HG03460 (cell line): ENCODE measurements at regions not wholly inside any gene's neighbourhood (a gene's known extent, or its start where the extent isn't known, plus 50 kb on each side); places are given as distances from the start of the nearest gene placed in this dataset.
"Not testable (repeated sequence)": the region's sequence is repeated elsewhere in the genome, so short reads cannot be mapped to it uniquely, and the experiment has no call there.

Experiments used
- ATAC-seq: cut with Tn5 transposase; IDR thresholded peaks from one replicate; pipeline ENCODE4 v1.9.1; 2021; ENCODE audit not compliant: unreplicated experiment

DNA sequence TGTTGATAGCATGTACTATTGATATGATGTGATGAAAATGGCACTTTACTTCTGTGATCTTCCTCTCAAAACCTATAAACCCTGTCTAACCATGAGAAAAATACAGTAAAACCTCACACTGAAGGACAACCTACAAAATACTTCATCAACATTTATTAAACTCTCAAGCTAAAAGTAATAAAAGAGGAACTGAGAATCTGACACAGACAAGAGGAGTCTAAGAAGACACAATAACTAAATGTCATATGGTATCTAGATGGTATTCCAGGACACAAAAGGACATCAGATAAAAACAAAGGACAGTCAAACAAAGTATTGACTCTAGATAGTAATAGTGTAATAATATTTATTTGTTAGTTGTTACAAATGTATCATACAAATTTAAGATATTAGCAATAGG, 655.3 kb downstream of the SH3BGRL start:
- no peak for ATAC-seq

DNA sequence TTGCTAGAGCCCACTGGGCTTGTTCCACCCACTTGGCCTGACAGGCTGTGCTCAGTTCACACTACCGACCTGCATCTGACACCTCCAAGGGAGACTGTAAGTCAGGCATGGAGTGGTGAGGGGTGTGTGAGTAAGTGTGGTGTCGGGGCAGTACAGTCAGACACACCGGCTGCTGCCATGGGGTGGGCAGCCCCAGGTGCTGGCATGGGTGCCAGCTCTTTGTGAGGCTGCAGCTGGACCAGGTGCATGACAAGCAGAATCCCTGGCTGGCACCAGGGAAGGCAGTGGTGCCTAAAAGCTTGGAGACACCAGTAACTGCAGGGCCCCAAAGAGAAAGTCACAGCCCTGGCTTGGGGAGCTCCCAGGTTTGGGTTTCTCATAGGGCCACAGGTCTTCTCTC, 665.0 kb downstream of the SH3BGRL start:
- no peak for ATAC-seq

DNA sequence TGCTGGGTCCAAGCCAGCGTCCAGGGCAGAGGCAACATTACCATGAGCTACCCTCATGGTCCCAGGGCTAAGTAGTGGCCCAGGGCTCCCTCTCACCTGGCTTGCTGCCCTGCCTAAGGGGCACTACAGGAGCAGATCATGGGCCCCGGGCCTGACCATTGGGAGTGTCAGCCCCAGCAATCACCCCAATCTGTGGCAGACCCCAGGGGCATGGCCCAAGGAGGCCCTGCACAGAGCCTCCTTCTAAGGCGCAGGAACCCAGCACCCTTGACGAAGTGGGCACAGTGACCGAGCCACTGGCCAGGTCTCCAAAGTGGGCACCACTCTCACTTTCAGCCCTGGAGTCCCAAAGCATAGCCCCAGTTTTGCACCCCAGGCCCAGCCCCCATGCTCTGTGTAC, 667.1 kb downstream of the SH3BGRL start:
- no peak for ATAC-seq

DNA sequence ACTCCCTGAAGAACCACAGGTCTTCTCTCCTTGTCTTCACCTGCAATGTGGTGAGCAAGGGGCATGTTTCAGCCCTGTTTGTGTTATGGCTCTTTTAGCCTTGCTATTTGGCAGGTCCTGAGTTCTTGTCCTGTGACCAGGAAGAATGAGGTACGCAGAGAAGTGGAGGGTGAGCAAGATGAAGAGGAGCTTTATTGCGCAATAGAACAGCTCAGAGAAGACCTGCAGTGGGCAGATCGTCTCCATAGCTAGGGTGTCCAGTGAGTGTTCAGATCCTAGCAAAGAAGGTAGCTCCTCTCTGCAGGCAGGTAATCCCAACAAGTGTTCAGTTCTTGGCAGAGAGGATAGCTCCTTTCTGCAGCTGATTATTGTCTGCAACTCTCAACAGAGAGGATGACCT, 672.9 kb downstream of the SH3BGRL start:
- ATAC-seq = no peak

DNA sequence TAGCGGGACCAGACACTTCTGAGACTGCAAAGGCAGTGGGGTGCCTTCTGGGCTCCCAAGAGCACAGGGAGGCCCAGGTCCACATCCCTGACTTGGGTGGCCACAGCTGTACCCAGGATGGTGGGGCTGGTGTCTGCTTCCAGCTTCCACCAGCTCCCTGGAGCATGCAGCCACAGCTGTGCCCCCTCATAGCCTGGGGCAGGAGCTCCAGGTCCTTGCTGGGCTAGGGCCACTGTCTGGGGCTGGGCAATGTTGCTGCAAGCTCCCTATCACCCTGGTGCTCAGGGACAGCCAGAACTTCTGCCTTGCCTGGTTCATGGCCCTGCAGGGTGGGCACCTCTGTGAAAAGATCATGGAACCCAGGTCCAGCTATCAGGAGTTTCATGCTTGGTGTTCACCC, 673.9 kb downstream of the SH3BGRL start:
- no peak for ATAC-seq

DNA sequence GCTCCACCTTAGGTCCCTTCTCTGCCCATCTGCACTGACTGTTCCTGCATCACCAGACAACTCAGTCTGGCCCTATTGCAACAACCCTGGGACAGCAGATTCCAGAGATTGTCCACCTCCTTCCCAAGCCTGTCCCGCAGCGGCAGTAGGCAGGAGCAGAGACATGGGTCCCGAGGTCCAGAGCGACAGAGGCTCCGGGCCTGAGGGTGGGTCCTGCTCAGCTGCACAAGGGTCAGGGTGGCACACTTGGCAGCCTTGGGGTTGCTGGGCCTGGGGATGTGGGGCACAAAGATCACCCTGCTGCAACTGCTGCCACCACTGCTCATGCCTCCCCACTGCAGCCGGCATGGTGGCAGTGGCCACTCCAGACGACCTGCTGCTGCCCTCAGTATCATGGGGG, 674.5 kb downstream of the SH3BGRL start:
- no peak for ATAC-seq

DNA sequence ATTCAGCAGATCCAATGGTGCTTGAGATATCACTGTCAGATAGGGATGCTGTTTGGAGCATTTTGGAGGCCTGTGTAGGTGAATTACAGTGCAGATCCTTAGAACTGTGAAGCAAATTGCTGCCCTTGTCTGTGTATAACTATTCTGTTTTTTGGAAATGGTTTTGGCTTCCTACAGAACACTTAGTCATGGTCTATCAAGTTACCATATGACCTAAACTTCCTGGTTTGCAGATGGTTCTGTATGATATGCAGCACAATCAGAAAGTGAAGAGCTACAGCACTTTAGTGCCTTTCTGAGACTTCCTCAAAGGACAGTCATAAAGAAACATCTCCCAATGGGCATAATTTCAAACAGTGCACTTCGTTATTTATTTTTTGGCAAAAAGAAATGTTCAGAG, 688.6 kb downstream of the SH3BGRL start:
- ATAC-seq = no peak

DNA sequence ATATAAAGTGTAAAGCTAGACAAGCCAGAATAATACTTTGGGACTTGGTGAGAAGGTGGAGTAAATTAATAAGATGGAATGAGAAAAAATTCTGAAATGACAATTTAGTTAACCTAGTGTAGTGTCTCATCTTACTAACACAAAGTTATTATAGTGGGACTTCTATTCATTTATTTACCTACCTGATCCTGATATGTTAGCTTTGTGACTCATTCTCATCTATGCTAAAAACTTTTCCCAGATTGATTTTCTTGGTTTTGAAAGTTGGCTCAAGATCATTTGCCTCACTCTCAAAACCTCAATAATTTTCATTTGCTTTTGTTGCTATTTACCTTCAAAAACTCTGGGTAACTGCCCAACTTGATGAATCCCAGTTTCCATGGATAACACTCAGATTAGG, 698.6 kb downstream of the SH3BGRL start:
- no peak for ATAC-seq

DNA sequence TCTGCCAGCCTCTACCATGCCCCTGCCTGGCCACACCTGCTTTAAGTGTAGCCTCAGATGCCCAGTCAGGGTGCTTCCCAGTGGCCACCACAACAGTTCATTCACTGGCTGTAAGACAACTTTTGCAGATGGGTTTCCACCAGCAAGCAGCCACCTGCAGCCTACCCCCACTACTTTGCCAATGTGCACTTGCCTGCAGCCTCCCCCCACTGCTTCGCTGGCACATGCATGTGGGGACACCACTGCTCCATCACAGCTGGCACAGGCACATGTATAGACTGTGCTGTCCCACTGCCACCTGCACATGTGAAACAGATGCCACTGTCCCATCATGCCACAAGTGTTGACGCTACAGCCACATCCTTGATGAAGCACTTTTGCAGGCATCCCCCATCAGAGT, 723.9 kb downstream of the SH3BGRL start:
- ATAC-seq = no peak

DNA sequence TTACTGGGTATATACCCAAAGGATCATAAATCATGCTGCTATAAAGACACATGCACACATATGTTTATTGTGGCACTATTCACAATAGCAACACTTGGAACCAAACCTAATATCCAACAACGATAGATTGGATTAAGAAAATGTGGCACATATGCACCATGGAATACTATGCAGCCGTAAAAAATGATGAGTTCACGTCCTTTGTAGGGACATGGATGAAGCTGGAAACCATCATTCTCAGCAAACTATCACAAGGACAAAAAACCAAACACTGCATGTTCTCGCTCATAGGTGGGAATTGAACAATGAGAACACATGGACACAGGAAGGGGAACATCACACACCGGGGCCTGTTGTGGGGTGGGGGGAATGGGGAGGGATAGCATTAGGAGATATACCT, 744.0 kb downstream of the SH3BGRL start:
- ATAC-seq = not testable (repeated sequence)

DNA sequence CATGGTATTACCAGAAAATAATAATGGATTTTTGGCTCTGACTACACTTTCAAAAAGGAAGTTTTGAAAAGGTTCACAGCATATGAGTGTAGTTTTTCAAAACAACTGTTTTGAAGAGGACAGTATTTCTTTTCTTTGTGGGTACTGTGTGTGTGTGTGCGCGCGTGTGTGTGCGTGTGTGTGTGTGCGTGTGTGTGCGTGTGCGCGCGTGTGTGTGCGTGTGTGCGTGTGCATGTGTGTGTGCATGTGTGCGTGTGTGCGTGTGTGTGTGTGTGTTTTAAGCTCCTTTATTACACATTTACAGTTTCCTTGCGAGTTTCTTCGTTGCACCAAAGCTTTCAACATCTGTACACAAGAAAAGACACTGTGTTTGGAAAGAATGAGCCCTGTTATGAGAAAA, 755.4 kb downstream of the SH3BGRL start:
- no peak for ATAC-seq

DNA sequence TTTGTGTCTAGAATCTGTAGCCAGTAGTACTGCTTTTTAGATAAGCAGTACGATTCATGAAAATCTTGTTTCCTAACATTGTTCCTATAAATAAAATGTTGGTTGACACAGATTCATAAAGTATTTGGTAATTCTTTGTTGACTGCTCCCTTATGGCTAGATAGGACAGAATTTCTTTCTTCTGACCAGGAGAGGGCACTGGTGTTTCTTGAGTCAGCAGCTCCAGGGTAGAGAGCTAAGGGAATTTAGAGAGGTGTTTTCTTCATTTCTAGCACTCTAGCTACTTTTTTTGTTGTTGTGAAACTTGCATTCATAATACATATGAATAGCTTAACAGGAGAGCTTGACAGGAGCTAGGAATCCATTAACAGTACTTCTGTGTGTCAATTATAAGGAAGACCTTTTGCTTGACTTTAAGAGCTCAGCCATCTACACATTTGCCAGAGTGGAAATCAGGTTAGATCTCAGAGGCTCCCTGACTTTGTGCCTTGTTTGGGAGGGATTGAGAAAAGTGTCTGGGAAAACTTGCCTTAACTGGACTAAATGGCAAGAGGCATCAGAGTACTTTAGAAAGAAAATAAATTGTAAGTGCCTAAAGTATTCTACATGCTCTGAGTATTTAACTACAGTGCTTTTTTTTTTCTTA, 756.1 kb downstream of the SH3BGRL start:
- no peak for ATAC-seq

DNA sequence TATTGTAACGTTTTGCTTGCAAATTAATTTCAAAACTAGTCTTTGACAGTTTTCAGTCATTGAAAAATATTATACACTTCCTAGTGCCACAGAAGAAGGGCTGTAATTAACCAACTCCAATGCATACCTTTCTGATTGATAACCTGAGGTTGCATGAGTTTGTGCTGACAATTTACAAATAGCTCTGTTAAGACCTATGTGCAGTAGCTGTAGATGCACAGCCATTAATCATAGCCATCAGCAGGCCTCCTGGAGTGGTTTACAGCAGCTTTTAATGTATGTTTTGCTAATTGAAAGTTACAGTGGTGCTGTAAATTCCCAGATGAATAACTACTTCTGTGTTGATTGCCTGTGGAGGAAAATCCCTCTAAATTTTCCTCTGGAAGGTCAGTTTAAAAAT, 758.1 kb downstream of the SH3BGRL start:
- ATAC-seq = no peak

DNA sequence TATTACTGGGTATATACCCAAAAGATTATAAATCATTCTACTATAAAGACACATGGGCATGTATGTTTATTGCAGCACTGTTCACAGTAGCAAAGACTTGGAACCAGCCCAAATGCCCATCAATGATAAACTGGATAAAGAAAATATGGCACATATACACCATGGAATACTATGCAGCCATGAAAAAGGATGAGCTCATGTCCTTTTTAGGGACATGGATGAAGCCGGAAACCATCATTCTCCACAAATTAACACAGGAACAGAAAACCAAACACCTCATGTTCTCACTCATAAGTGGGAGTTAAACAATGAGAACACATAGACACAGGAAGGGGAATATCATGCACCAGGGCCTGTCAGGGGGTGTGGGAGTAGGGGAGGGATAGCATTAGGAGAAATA, 772.5 kb downstream of the SH3BGRL start:
- ATAC-seq = not testable (repeated sequence)

DNA sequence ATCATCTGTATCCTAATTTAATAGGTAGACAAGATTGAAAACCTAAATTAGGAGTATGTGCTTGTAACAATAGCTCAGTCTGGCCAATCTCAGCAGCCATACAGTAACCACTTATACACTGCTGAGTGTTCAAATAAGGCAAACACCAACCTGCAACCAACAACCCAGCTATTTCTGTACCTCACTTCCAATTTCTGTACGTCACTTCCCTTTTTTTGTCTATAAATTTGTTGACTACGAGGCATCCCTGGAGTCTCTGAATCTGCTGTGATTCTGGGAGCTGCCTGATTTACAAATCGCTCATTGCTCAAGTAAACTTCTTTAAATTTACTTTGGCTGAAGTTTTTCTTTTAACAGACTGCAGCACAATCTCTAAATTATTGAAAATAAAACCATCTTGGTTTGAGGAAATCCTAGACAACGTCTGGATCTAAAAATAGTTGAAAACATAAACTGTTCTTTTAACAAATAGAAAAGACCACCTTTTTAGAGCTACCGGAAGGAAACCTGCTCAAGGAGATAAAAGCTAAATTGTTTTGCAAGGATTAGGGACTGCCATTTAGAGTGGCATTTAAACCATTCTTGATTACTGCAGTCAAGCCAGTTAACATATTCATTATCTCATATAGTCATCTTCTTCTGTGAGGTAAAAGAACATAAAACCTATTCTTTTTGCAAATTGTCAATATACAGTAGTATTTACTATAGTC, 778.1 kb downstream of the SH3BGRL start:
- no peak for ATAC-seq

DNA sequence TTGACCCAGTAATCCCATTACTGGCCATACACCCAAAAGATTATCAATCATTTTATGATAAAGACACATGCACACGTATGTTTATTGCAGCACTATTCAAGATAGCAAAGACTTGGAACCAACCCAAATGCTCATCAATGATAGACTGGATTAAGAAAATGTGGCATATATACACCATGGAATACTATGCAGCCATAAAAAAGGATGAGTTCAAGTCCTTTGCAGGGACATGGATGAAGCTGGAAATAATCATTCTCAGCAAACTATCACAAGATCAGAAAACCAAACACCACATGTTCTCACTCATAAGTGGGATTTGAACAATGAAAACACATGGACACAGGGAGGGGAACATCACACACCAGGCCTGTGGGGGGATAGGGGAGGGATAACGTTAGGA, 785.3 kb downstream of the SH3BGRL start:
- ATAC-seq = not testable (repeated sequence)

DNA sequence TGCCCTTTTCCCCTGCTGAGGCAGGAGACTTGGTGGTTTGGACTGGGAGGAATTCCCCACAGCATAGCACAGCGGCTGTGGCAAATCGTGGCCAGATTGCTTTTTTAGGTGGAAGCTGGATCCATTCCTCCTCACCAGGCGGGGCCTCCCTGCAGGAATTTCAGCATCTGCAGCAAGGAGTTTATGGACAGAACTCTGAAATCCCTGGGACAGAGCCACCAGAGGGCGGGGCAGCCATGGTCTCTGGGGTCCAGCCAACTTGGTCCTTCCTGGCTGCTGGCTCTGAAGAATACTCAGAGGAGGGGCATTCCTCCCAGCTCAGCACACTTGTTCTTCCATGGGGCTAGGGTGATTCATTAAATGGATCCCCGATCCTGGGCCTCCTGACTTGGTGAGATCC, 794.3 kb downstream of the SH3BGRL start:
- no peak for ATAC-seq

DNA sequence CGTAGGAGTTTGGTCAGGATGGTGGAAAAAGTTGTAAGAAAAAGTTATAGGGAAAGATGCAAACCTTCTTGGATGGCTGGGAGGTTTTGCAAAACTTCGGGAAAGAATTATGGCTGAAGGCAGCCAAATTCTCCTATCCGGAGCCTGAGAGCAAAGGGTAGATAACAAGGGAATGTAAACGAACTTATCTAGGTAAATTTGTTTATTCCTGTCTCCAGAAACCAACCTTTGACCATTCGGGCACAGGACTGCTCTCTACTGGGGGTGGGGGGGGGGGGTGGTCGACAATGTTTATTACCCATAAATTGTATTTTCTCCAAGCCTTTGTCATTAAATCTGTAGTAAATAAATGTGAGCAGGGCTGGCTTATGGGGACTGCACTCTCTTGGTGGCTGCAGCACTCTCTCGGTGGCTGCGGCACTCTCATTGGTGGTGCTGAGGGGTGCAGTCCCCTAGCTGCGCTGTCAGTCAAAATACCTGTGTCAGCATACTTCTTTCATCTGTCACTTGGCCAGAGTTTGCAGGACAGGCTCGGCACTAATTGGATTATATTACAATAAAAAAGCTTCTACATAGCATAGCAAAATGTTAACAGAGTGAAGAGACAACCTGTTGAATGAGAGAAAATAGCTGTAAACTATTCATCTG, 827.8 kb downstream of the SH3BGRL start:
- ATAC-seq = no peak

DNA sequence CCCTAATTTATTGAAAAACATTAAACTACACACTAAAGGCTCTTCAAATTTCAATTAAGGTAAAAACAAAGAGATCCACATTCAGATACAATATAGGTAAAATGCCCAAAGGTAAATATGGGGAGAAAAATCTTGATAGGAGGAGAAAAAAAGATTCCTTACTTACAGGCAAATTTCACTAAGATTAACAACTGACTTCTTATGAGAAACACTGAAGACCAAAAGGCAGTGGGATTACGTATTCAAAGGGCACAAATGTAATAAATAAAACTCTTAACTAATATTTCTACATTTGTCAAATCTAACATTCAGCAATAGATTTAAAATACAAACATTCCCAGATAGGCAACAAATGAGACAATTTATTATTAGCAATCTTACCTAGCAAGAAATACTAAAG, 829.3 kb downstream of the SH3BGRL start:
- ATAC-seq = no peak

DNA sequence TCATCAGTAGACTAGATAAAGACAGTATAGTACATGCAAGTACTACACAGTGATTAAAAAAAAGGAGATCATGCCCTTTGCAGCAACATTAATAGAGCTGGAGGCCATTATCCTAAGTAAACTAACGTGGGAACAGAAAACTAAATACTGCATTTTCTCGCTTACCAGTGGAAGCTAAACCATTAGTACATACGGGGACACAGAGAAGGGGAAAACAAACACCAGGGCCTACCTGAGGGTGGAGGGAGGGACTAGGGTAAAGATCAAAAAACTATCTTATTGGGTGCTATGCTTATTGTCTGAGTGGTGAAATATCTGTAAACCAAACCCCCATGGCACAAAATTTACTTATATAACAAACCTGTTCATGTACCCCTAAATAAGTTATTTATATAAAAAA, 836.9 kb downstream of the SH3BGRL start:
- ATAC-seq = no peak

DNA sequence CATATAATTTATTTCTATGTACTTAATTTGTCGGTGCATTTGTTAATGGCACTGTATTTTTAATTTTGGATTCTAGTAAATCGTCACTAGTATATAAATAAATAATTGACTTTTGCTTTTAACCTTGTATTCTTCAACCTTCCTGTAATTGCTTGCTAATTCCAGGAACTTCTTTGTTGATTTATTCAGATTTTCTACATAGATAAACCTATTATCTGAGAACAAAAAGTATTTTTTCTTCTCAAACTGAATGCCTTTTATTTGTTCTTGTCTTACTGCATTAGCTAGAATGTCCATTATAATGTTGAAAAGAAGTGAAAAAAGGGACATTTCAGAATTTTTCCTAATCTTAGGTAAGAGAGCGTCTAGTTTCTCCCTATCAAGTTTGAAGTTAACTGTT, 839.1 kb downstream of the SH3BGRL start:
- ATAC-seq = no peak

DNA sequence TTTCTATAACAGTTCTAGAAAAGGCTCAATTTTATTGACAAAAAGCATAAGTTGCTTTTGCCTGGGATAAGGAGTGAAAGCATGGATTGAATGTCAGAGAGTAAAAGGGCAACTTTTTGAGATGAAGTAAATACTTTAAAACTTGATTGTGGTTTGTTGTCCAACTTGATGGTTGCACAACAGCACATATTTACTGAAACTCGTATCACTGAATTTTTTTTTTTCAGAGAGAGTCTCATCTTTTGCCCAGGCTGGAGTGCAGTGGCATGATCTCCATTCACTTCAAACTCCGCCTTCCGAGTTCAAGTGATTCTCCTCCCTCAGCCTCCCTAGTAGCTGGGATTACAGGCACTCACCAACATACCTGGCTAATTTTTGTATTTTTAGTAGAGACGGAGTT, 856.8 kb downstream of the SH3BGRL start:
- no peak for ATAC-seq

DNA sequence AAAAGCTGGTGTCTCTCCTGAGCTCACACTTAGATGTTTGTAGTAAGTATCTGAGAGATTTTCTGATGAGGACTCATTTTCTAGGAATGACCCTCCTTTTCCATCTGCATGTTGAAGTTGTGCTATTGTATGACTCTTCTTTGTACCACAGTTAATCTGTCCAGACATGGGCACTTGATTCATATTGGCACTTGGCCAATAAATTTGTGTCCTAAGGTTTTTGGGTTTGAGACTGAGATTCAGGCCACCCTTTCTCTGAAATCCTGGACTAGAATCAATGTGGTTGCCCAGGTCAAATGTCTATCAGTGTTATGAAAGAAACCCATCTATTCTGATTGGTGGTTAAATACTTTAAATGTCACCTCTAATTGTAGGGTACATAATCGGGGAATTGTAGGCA, 869.0 kb downstream of the SH3BGRL start:
- ATAC-seq = no peak
